RWPE2 (cell line): ENCODE measurements at regions not wholly inside any gene's neighbourhood (a gene's known extent, or its start where the extent isn't known, plus 50 kb on each side); places are given as distances from the start of the nearest gene placed in this dataset.
"Not testable (repeated sequence)": the region's sequence is repeated elsewhere in the genome, so short reads cannot be mapped to it uniquely, and the experiment has no call there.

Source experiments
- ATAC-seq: fragments of 200-7000 bp; cut with Tn5 transposase; 3 replicates; pipeline ENCODE4 v1.9.1; 2021; ENCODE audit warnings: low read depth
- DNase-seq: peaks from one replicate; pipeline ENCODE4 v3.0.0-alpha.2; 2020; ENCODE audit warnings: low spot score
- H3K27ac ChIP-seq: fragments of 450-650 bp; 2 replicates; pipeline ENCODE4 v1.5.1; 2017; ENCODE audit warnings: mild to moderate bottlenecking; ENCODE audit not compliant: poor library complexity, severe bottlenecking
- H3K27me3 ChIP-seq: fragments of 250-450 bp; sonication (Bioruptor Pico); 2 replicates; pipeline ENCODE4 v1.5.1; 2021; ENCODE audit warnings: mild to moderate bottlenecking, moderate library complexity; ENCODE audit not compliant: insufficient read depth, poor library complexity, severe bottlenecking
- H3K36me3 ChIP-seq: fragments of 250-450 bp; sonication (Bioruptor Pico); 2 replicates; pipeline ENCODE4 v1.5.1; 2020; ENCODE audit warnings: low read depth, mild to moderate bottlenecking, moderate library complexity
- H3K4me1 ChIP-seq: fragments of 250-450 bp; sonication (Bioruptor Pico); 2 replicates; pipeline ENCODE4 v1.5.1; 2021; ENCODE audit warnings: mild to moderate bottlenecking, moderate library complexity; ENCODE audit not compliant: insufficient read depth, poor library complexity, severe bottlenecking
- H3K4me3 ChIP-seq: fragments of 250-450 bp; sonication (Bioruptor Pico); 2 replicates; pipeline ENCODE4 v1.5.1; 2021; ENCODE audit warnings: mild to moderate bottlenecking, moderate library complexity; ENCODE audit not compliant: severe bottlenecking
- H3K9me3 ChIP-seq: fragments of 250-450 bp; sonication (Bioruptor Pico); 2 replicates; pipeline ENCODE4 v1.5.1; 2021; ENCODE audit warnings: mild to moderate bottlenecking, moderate library complexity; ENCODE audit not compliant: severe bottlenecking
- CTCF ChIP-seq: fragments of 450-650 bp; IDR thresholded peaks from one replicate; pipeline ENCODE4 v1.5.1; 2017; ENCODE audit warnings: mild to moderate bottlenecking, moderate library complexity; ENCODE audit not compliant: poor library complexity, severe bottlenecking

- Histone ChIP-seq H3K4me1 (no peaks in the 10 kb centered on the region), H3K27me3 (no peaks in the 10 kb centered on the region), H3K27ac (no peak overlapping the region), H3K36me3 (no peaks in the 10 kb centered on the region), H3K4me3 (no peak overlapping the region), H3K9me3 (no peaks in the 10 kb centered on the region)
- DNase-seq (no peak), ATAC-seq (no peak)
- TF ChIP-seq CTCF, result no peak
Observed at GRCh38 chr4:130760246-130760645, 1664.3 kb downstream of the C4orf33 start.

- H3K9me3 ChIP-seq, H3K4me1 ChIP-seq, DNase-seq, H3K36me3 ChIP-seq, H3K27ac ChIP-seq, H3K27me3 ChIP-seq, H3K4me3 ChIP-seq, ATAC-seq: not testable (repeated sequence)
Observed at GRCh38 chr4:130767384-130767783, 1671.4 kb downstream of the C4orf33 start.

GRCh38 chr4:130772966-130773365 lies 1677.0 kb downstream of the C4orf33 start:
- H3K27me3 ChIP-seq, DNase-seq, H3K27ac ChIP-seq, H3K9me3 ChIP-seq, H3K4me3 ChIP-seq, H3K4me1 ChIP-seq, ATAC-seq, H3K36me3 ChIP-seq: not testable (repeated sequence)

GRCh38 chr4:130808492-130808891 lies 1712.5 kb downstream of the C4orf33 start:
- no peaks in the 10 kb centered on the region for H3K9me3 ChIP-seq
- ATAC-seq (peak; percentile 63; the same call in 2 of the 3 replicates), DNase-seq (no peak)
- TF ChIP-seq CTCF, result peak; percentile 72
- no peak overlapping the region for H3K27ac ChIP-seq
- H3K36me3 ChIP-seq, result no peaks in the 10 kb centered on the region
- H3K27me3 ChIP-seq, result no peaks in the 10 kb centered on the region
- H3K4me1 ChIP-seq, result no peaks in the 10 kb centered on the region
- H3K4me3 ChIP-seq, result no peak overlapping the region

GRCh38 chr4:130812117-130812765 lies 1716.3 kb downstream of the C4orf33 start:
- no peaks in the 10 kb centered on the region for H3K4me1 ChIP-seq
- H3K4me3 ChIP-seq, result no peak overlapping the region
- DNase-seq (no peak), ATAC-seq (no peak)
- H3K36me3 ChIP-seq, result no peaks in the 10 kb centered on the region
- no peaks in the 10 kb centered on the region for H3K9me3 ChIP-seq
- no peak overlapping the region for H3K27ac ChIP-seq
- TF ChIP-seq CTCF, result no peak
- no peaks in the 10 kb centered on the region for H3K27me3 ChIP-seq

GRCh38 chr4:130814896-130815295 lies 1718.9 kb downstream of the C4orf33 start:
- Histone ChIP-seq H3K9me3 (no peaks in the 10 kb centered on the region), H3K4me3 (no peak overlapping the region), H3K27ac (no peak overlapping the region), H3K27me3 (no peaks in the 10 kb centered on the region), H3K4me1 (no peaks in the 10 kb centered on the region), H3K36me3 (no peaks in the 10 kb centered on the region)
- no peak for DNase-seq
- ATAC-seq, result no peak
- no peak for TF ChIP-seq CTCF
